Naive thymus-derived CD4-positive, alpha-beta T cell (primary cell): ENCODE measurements at regions not wholly inside any gene's neighbourhood (a gene's known extent, or its start where the extent isn't known, plus 50 kb on each side); places are given as distances from the start of the nearest gene placed in this dataset.

Experiments
- ATAC-seq: fragments of 150-1000 bp; cut with Tn5 transposase; 2 replicates; pipeline ENCODE4 v1.10.0; 2021; ENCODE audit warnings: mild to moderate bottlenecking, moderate library complexity
- CTCF ChIA-PET: fragments of 350-600 bp; sonication (Branson Sonifier 250); formaldehyde crosslinking; loops from one replicate; lab custom pipeline; 2021; ENCODE audit warnings: antibody characterized with exemption; lab: Charles Lee
- POLR2A ChIA-PET: fragments of 350-600 bp; sonication (Branson Sonifier 250); formaldehyde crosslinking; loops from one replicate; lab custom pipeline; 2021; ENCODE audit warnings: antibody characterized with exemption, inconsistent platforms; lab: Charles Lee
- DNase-seq, 9 donors: peaks; one replicate each; pipeline versions ENCODE4 v3.0.0 to v3.0.0-alpha.2; 2020 to 2022; ENCODE audit warnings: mixed read lengths in 1 of 9
- H3K27ac ChIP-seq: one replicate; pipeline ENCODE4 v1.7.0; 2013; ENCODE audit warnings: mild to moderate bottlenecking, low read depth, low read length, moderate library complexity
- H3K27me3 ChIP-seq, 2 donors: one replicate each; pipeline ENCODE4 v1.7.0; 2013; ENCODE audit warnings: low read length in 2 of 2, mild to moderate bottlenecking in 2 of 2, moderate library complexity in 2 of 2; ENCODE audit not compliant: control insufficient read depth in 2 of 2, insufficient read depth in 2 of 2
- H3K36me3 ChIP-seq, 3 experiments: 1 replicate in 2 of 3; 2 replicates in 1 of 3; pipeline ENCODE4 v1.7.0; 2013; ENCODE audit warnings: low read length in 3 of 3, mild to moderate bottlenecking in 3 of 3, moderate library complexity in 1 of 3; ENCODE audit not compliant: insufficient read depth in 3 of 3, control insufficient read depth in 2 of 3
- H3K4me1 ChIP-seq, 2 donors: one replicate each; pipeline ENCODE4 v1.7.0; 2013; ENCODE audit warnings: low read length in 2 of 2, mild to moderate bottlenecking in 2 of 2, moderate library complexity in 1 of 2; ENCODE audit not compliant: control insufficient read depth in 2 of 2, insufficient read depth in 2 of 2
- H3K4me3 ChIP-seq: 2 replicates; pipeline ENCODE4 v1.7.0; 2013; ENCODE audit warnings: mild to moderate bottlenecking, low read length
- H3K9me3 ChIP-seq, 3 experiments: 1 replicate in 2 of 3; 2 replicates in 1 of 3; pipeline ENCODE4 v1.7.0; 2013; ENCODE audit warnings: low read length in 3 of 3; ENCODE audit not compliant: control insufficient read depth in 2 of 3
- H3K27ac Mint-ChIP-seq, 9 donors: one replicate each; pipeline ENCODE4 v1.8.0; 2020 to 2022; ENCODE audit warnings: mixed read lengths in 9 of 9, mild to moderate bottlenecking in 8 of 9, moderate library complexity in 5 of 9, inconsistent platforms in 2 of 9
- H3K27me3 Mint-ChIP-seq, 5 donors: one replicate each; pipeline ENCODE4 v1.8.0; 2021 to 2022; ENCODE audit warnings: mixed read lengths in 5 of 5, mild to moderate bottlenecking in 1 of 5
- H3K36me3 Mint-ChIP-seq, 5 donors: one replicate each; pipeline ENCODE4 v1.8.0; 2020 to 2022; ENCODE audit warnings: mixed read lengths in 5 of 5, mild to moderate bottlenecking in 3 of 5, inconsistent platforms in 1 of 5
- H3K4me1 Mint-ChIP-seq, 7 donors: one replicate each; pipeline ENCODE4 v1.8.0; 2020 to 2022; ENCODE audit warnings: mixed read lengths in 7 of 7, mild to moderate bottlenecking in 3 of 7, inconsistent platforms in 1 of 7
- H3K4me3 Mint-ChIP-seq, 10 donors: one replicate each; pipeline ENCODE4 v1.8.0; 2020 to 2022; ENCODE audit warnings: mild to moderate bottlenecking in 10 of 10, mixed read lengths in 10 of 10, moderate library complexity in 6 of 10, inconsistent platforms in 2 of 10
- H3K9me3 Mint-ChIP-seq, 11 donors: one replicate each; pipeline ENCODE4 v1.8.0; 2020 to 2022; ENCODE audit warnings: mixed read lengths in 11 of 11, mild to moderate bottlenecking in 4 of 11, inconsistent platforms in 1 of 11, moderate library complexity in 1 of 11
- intact Hi-C, 2 donors: fragments of 100-400 bp; cut with micrococcal nuclease; formaldehyde crosslinking; loops; one replicate each; pipeline ENCODE4 v1.15.1; 2023

DNA sequence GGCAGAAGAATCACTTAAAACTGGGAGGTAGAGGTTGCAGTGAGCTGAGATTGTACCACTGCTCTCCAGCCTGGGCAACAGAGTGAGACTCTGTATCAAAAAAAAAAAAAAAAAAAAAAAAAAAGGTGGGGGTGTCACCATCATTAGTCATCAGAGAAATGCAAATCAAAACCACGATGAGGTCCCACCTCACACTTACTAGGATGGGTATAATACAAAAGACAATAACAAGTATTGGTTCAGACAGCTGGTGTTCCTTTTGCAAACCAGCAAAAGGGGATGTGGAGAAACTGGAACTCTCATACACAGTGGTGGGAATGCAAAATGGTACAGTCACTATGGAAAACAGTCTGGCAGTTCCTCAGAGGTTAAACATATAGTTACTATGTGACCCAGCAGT lies 78.7 kb upstream of the TSC22D2 start:
- Histone ChIP-seq H3K27ac (no peak overlapping the region), H3K4me3 (no peak overlapping the region), H3K9me3 (no peaks in the 10 kb centered on the region), H3K27me3 (no peaks in the 10 kb centered on the region), H3K36me3 (no peaks in the 10 kb centered on the region), H3K4me1 (no peaks in the 10 kb centered on the region)
- DNase-seq (no peak), ATAC-seq (no peak)
- H3K36me3 Mint-ChIP-seq: no peaks in the 10 kb centered on the region
- no peaks in the 10 kb centered on the region for H3K9me3 Mint-ChIP-seq
- intact Hi-C loops: no loop called here
- H3K4me3 Mint-ChIP-seq: no peak overlapping the region
- H3K27ac Mint-ChIP-seq: no peak overlapping the region
- peaks cover 5 to 24% (median 10%) of the 10 kb centered on the region in 5 donors for H3K27me3 Mint-ChIP-seq
- ChIA-PET POLR2A (no interaction called here), CTCF (interaction anchor here (0.6 kb wide), 1 partner anchor 32 kb away, joined by 3 read pairs; no protein-coding TSS in a partner anchor)
- H3K4me1 Mint-ChIP-seq: no peaks in the 10 kb centered on the region

DNA sequence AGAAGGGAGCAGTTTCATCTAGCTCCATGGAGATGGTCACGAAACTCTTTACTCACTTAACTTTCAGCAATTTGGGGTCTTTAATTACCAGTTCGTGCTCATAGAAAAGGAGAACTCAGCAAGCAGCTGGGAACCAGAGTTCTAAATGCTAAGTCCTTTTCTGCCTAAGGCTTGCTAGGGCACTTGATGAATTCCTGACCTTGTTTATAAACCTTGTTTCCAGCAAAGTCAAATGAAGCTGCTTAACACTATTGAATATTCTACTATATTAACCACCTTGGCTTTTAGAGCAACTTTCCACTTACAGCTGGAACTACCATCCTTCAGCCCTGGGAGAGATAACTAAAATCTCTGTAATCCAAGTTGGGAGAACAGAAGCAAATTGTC lies 79.5 kb upstream of the TSC22D2 start:
- POLR2A ChIA-PET: no interaction called here

GRCh38 chr3:150327678-150328653 lies 80.1 kb upstream of the TSC22D2 start:
- DNase-seq (no peak), ATAC-seq (no peak)
- H3K27me3 Mint-ChIP-seq: peaks cover 5 to 24% (median 10%) of the 10 kb centered on the region in 5 donors
- Histone ChIP-seq H3K4me1 (no peaks in the 10 kb centered on the region), H3K27ac (no peak overlapping the region), H3K9me3 (no peaks in the 10 kb centered on the region), H3K4me3 (no peak overlapping the region), H3K36me3 (no peaks in the 10 kb centered on the region), H3K27me3 (no peaks in the 10 kb centered on the region)
- intact Hi-C loops: no loop called here
- H3K9me3 Mint-ChIP-seq: no peaks in the 10 kb centered on the region
- H3K27ac Mint-ChIP-seq: no peak overlapping the region
- no peaks in the 10 kb centered on the region for H3K4me1 Mint-ChIP-seq
- H3K36me3 Mint-ChIP-seq: no peaks in the 10 kb centered on the region
- no peak overlapping the region for H3K4me3 Mint-ChIP-seq
- POLR2A ChIA-PET: no interaction called here
- CTCF ChIA-PET: interaction anchor here (0.6 kb wide), 1 partner anchor 352 kb away, joined by 3 read pairs; no protein-coding TSS in a partner anchor

More for the DNA sequence above, 79.5 kb upstream of the TSC22D2 start:
- CTCF ChIA-PET: interaction anchor here (0.6 kb wide), 1 partner anchor 31 kb away, joined by 3 read pairs; no protein-coding TSS in a partner anchor
- Histone ChIP-seq H3K27me3 (no peaks in the 10 kb centered on the region), H3K9me3 (no peaks in the 10 kb centered on the region), H3K4me1 (no peaks in the 10 kb centered on the region), H3K4me3 (no peak overlapping the region), H3K36me3 (no peaks in the 10 kb centered on the region), H3K27ac (no peak overlapping the region)
- ATAC-seq (no peak), DNase-seq (no peak)
- H3K4me1 Mint-ChIP-seq: no peaks in the 10 kb centered on the region
- H3K9me3 Mint-ChIP-seq: no peaks in the 10 kb centered on the region
- H3K27me3 Mint-ChIP-seq: peaks cover 5 to 24% (median 10%) of the 10 kb centered on the region in 5 donors
- intact Hi-C loops: no loop called here
- H3K27ac Mint-ChIP-seq: no peak overlapping the region
- H3K4me3 Mint-ChIP-seq: no peak overlapping the region
- H3K36me3 Mint-ChIP-seq: no peaks in the 10 kb centered on the region

- Mint-ChIP-seq H3K27me3 (peaks cover 5 to 41% (median 19%) of the 10 kb centered on the region in 5 donors), H3K4me3 (no peak overlapping the region)
- POLR2A ChIA-PET: no interaction called here
These were observed 83.3 kb upstream of the TSC22D2 start for GRCh38 chr3:150324788-150325187.

GRCh38 chr3:150324245-150324644 lies 83.9 kb upstream of the TSC22D2 start:
- ATAC-seq: no peak

More at GRCh38 chr3:150324788-150325187, 83.3 kb upstream of the TSC22D2 start:
- H3K9me3 Mint-ChIP-seq: no peaks in the 10 kb centered on the region
- Histone ChIP-seq H3K9me3 (no peaks in the 10 kb centered on the region), H3K27ac (no peak overlapping the region), H3K4me1 (no peaks in the 10 kb centered on the region), H3K4me3 (no peak overlapping the region), H3K36me3 (no peaks in the 10 kb centered on the region), H3K27me3 (no peaks in the 10 kb centered on the region)
- DNase-seq: no peak
- CTCF ChIA-PET: no interaction called here
- no peak overlapping the region for H3K27ac Mint-ChIP-seq
- intact Hi-C loops: no loop called here
- no peaks in the 10 kb centered on the region for H3K4me1 Mint-ChIP-seq
- ATAC-seq: no peak
- H3K36me3 Mint-ChIP-seq: peaks cover 0 to 4% (median 0%) of the 10 kb centered on the region in 5 donors

GRCh38 chr3:150323770-150324169 lies 84.3 kb upstream of the TSC22D2 start:
- Mint-ChIP-seq H3K36me3 (peaks cover 0 to 4% (median 0%) of the 10 kb centered on the region in 5 donors), H3K4me3 (no peak overlapping the region), H3K9me3 (no peaks in the 10 kb centered on the region), H3K27ac (no peak overlapping the region), H3K27me3 (peaks cover 5 to 42% (median 19%) of the 10 kb centered on the region in 5 donors), H3K4me1 (no peaks in the 10 kb centered on the region)
- CTCF ChIA-PET: no interaction called here
- Histone ChIP-seq H3K9me3 (no peaks in the 10 kb centered on the region), H3K27ac (no peak overlapping the region), H3K4me1 (no peaks in the 10 kb centered on the region), H3K27me3 (no peaks in the 10 kb centered on the region), H3K36me3 (no peaks in the 10 kb centered on the region), H3K4me3 (no peak overlapping the region)
- no peak for DNase-seq
- POLR2A ChIA-PET: no interaction called here
- intact Hi-C loops: no loop called here
- ATAC-seq: no peak

More at GRCh38 chr3:150324245-150324644, 83.9 kb upstream of the TSC22D2 start:
- no peaks in the 10 kb centered on the region for H3K9me3 Mint-ChIP-seq
- H3K27ac Mint-ChIP-seq: no peak overlapping the region
- Histone ChIP-seq H3K36me3 (no peaks in the 10 kb centered on the region), H3K9me3 (no peaks in the 10 kb centered on the region), H3K4me3 (no peak overlapping the region), H3K27ac (no peak overlapping the region), H3K4me1 (no peaks in the 10 kb centered on the region), H3K27me3 (no peaks in the 10 kb centered on the region)
- H3K36me3 Mint-ChIP-seq: peaks cover 0 to 4% (median 0%) of the 10 kb centered on the region in 5 donors
- H3K4me1 Mint-ChIP-seq: no peaks in the 10 kb centered on the region
- intact Hi-C loops: no loop called here
- ChIA-PET POLR2A (no interaction called here), CTCF (no interaction called here)
- DNase-seq: no peak
- H3K4me3 Mint-ChIP-seq: no peak overlapping the region
- peaks cover 5 to 42% (median 19%) of the 10 kb centered on the region in 5 donors for H3K27me3 Mint-ChIP-seq
